Loucy (cell line): ENCODE measurements at regions not wholly inside any gene's neighbourhood (a gene's known extent, or its start where the extent isn't known, plus 50 kb on each side); places are given as distances from the start of the nearest gene placed in this dataset.

ENCODE experiments used
- H2AFZ ChIP-seq: fragments of 200-600 bp; sonication (generic); 2 replicates; pipeline ENCODE4 v1.6.0; 2016; ENCODE audit warnings: antibody characterized with exemption, mild to moderate bottlenecking, low read length, moderate library complexity
- H3F3A ChIP-seq: fragments of 200-600 bp; 2 replicates; pipeline ENCODE4 v1.6.0; 2016; ENCODE audit warnings: antibody characterized with exemption, low read depth, mild to moderate bottlenecking
- H3K27me3 ChIP-seq: fragments of 200-600 bp; sonication (generic); 2 replicates; pipeline ENCODE4 v1.6.1; 2014; ENCODE audit warnings: low read length, mild to moderate bottlenecking; ENCODE audit not compliant: insufficient read depth, poor library complexity, severe bottlenecking
- H3K36me3 ChIP-seq: fragments of 200-600 bp; sonication (generic); 2 replicates; pipeline ENCODE4 v1.6.1; 2016; ENCODE audit warnings: low read length; ENCODE audit not compliant: insufficient read depth
- H3K4me1 ChIP-seq: fragments of 200-600 bp; sonication (generic); 2 replicates; pipeline ENCODE4 v1.5.1; 2014; ENCODE audit warnings: low read length, mild to moderate bottlenecking; ENCODE audit not compliant: insufficient read depth, poor library complexity, severe bottlenecking
- H3K4me2 ChIP-seq: fragments of 200-600 bp; sonication (generic); 2 replicates; pipeline ENCODE4 v1.6.0; 2014; ENCODE audit warnings: antibody characterized with exemption, low read length, low read depth, mild to moderate bottlenecking; ENCODE audit not compliant: poor library complexity, severe bottlenecking
- H3K4me3 ChIP-seq: fragments of 200-600 bp; sonication (generic); 2 replicates; pipeline ENCODE4 v1.5.1; 2014; ENCODE audit warnings: low read length, mild to moderate bottlenecking, mixed read lengths; ENCODE audit not compliant: poor library complexity, severe bottlenecking
- H3K79me2 ChIP-seq: fragments of 200-600 bp; sonication (generic); 2 replicates; pipeline ENCODE4 v1.6.1; 2014; ENCODE audit warnings: low read length; ENCODE audit not compliant: insufficient read depth
- H3K9ac ChIP-seq: fragments of 200-600 bp; sonication (generic); 2 replicates; pipeline ENCODE4 v1.6.0; 2014; ENCODE audit warnings: mild to moderate bottlenecking, low read depth, low read length, moderate library complexity; ENCODE audit not compliant: poor library complexity, severe bottlenecking
- H3K9me2 ChIP-seq: fragments of 200-600 bp; sonication (generic); replicated peaks from 2 replicates; pipeline ENCODE4 v1.6.1; 2016; ENCODE audit warnings: low read depth, low read length, mixed read lengths
- H3K9me3 ChIP-seq: fragments of 200-600 bp; sonication (generic); 2 replicates; pipeline ENCODE4 v1.6.1; 2014; ENCODE audit warnings: mild to moderate bottlenecking, antibody characterized with exemption, low read length, low read depth; ENCODE audit not compliant: insufficient read depth
- H4K20me1 ChIP-seq: fragments of 200-600 bp; sonication (generic); 2 replicates; pipeline ENCODE4 v1.6.0; 2014; ENCODE audit warnings: antibody characterized with exemption, low read length, mild to moderate bottlenecking; ENCODE audit not compliant: insufficient read depth, poor library complexity, severe bottlenecking
- EZH2phosphoT487 ChIP-seq: fragments of 200-600 bp; IDR thresholded peaks from 2 replicates; pipeline ENCODE4 v1.6.1; 2018; ENCODE audit warnings: antibody characterized with exemption, mild to moderate bottlenecking, moderate library complexity, borderline replicate concordance
- TF ChIP-seq, protein P1 (sequence below): fragments of 200-600 bp; sonication (generic); conservative IDR thresholded peaks from 2 replicates; pipeline ENCODE4 v1.5.1; 2014; ENCODE audit warnings: mild to moderate bottlenecking, antibody characterized with exemption, low read length

DNA sequence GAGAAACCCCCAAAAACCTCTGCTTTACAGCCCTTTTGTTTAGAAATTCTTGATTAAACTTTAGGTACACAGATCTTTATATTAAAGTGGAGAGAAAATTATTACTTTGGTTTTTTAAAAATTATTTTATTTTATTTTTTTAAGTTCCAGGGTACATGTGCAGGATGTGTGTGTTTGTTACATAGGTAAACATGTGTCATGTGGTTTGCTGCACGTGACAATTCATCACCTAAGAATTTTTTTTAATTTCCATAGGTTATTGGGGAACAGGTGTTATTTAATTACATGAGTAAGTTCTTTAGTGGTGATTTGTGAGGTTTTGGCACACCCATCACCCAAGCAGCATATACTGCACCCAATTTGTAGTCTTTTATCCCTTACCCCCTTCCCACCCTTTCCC lies 581.7 kb downstream of the CSNK1G3 start:
- H3K4me3 ChIP-seq: no peak overlapping the region
- no peak overlapping the region for H2AFZ ChIP-seq
- H3K9me3 ChIP-seq: no peaks in the 10 kb centered on the region
- H3F3A ChIP-seq: no peaks in the 10 kb centered on the region
- TF ChIP-seq EZH2phosphoT487: no peak
- TF ChIP-seq, protein P1, sequence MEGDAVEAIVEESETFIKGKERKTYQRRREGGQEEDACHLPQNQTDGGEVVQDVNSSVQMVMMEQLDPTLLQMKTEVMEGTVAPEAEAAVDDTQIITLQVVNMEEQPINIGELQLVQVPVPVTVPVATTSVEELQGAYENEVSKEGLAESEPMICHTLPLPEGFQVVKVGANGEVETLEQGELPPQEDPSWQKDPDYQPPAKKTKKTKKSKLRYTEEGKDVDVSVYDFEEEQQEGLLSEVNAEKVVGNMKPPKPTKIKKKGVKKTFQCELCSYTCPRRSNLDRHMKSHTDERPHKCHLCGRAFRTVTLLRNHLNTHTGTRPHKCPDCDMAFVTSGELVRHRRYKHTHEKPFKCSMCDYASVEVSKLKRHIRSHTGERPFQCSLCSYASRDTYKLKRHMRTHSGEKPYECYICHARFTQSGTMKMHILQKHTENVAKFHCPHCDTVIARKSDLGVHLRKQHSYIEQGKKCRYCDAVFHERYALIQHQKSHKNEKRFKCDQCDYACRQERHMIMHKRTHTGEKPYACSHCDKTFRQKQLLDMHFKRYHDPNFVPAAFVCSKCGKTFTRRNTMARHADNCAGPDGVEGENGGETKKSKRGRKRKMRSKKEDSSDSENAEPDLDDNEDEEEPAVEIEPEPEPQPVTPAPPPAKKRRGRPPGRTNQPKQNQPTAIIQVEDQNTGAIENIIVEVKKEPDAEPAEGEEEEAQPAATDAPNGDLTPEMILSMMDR: no peak
- H3K79me2 ChIP-seq: no peaks in the 10 kb centered on the region
- H3K9me2 ChIP-seq: no peaks in the 10 kb centered on the region
- H3K27me3 ChIP-seq: no peaks in the 10 kb centered on the region
- H3K4me1 ChIP-seq: peaks cover 1% of the 10 kb centered on the region
- no peaks in the 10 kb centered on the region for H3K36me3 ChIP-seq
- no peaks in the 10 kb centered on the region for H4K20me1 ChIP-seq
- no peak overlapping the region for H3K4me2 ChIP-seq
- no peak overlapping the region for H3K9ac ChIP-seq

DNA sequence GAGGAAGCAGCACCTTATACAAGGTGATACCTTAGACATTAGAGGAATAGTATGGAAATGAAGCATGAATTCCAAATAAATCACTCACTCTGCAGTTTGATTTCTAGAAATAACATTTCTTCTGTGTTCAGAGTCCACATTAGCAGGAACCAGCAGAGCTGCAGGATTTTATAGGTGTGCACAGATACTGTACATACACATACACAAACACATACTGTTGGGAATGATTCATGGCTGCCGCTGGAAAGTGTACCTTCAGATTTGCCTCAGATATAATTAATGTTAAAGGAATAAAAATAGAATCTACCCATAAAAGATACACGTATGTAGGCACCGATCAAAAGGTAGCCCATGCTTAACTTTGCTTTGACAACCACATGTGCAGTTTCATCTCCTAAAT lies 578.1 kb downstream of the CSNK1G3 start:
- H3K4me2 ChIP-seq: no peak overlapping the region
- no peaks in the 10 kb centered on the region for H3K79me2 ChIP-seq
- no peak overlapping the region for H3K4me3 ChIP-seq
- TF ChIP-seq, protein P1: no peak
- no peak for TF ChIP-seq EZH2phosphoT487
- no peak overlapping the region for H3K9ac ChIP-seq
- H2AFZ ChIP-seq: no peak overlapping the region
- no peaks in the 10 kb centered on the region for H3K36me3 ChIP-seq
- no peaks in the 10 kb centered on the region for H3F3A ChIP-seq
- no peaks in the 10 kb centered on the region for H4K20me1 ChIP-seq
- H3K9me3 ChIP-seq: no peaks in the 10 kb centered on the region
- H3K4me1 ChIP-seq: no peaks in the 10 kb centered on the region
- H3K27me3 ChIP-seq: no peaks in the 10 kb centered on the region
- no peaks in the 10 kb centered on the region for H3K9me2 ChIP-seq

DNA sequence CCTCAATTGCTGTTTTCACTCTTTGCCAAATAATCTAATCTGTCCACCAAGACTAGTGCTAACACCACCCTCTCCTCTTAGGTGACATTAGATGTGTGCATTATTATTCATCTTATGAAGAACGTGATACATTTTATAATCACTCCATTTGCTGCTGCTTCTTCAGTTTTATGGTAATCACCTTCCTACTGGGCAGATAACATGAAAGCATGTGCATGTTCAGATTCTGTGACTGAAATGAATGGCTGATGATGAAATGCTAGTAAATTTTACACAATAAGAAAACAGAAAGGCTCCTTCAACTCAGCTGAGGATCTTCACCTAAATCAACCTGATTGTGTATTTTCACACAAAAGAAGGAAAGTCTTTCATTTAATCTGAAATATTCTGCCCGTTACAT lies 577.6 kb downstream of the CSNK1G3 start:
- Histone ChIP-seq H3K4me2 (no peak overlapping the region), H2AFZ (no peak overlapping the region), H3K36me3 (no peaks in the 10 kb centered on the region), H3K9me3 (no peaks in the 10 kb centered on the region), H3K4me1 (no peaks in the 10 kb centered on the region), H3K4me3 (no peak overlapping the region), H3K9ac (no peak overlapping the region), H3F3A (no peaks in the 10 kb centered on the region), H3K27me3 (no peaks in the 10 kb centered on the region), H4K20me1 (no peaks in the 10 kb centered on the region), H3K79me2 (no peaks in the 10 kb centered on the region), H3K9me2 (no peaks in the 10 kb centered on the region)
- TF ChIP-seq EZH2phosphoT487: no peak
- TF ChIP-seq, protein P1: no peak
